Transverse colon (tissue), 4 donors: ENCODE measurements at regions not wholly inside any gene's neighbourhood (a gene's known extent, or its start where the extent isn't known, plus 50 kb on each side); places are given as distances from the start of the nearest gene placed in this dataset.
A peak's percentile ranks its signal among the peaks of the same experiment; 100 is the strongest.

ENCODE experiments used
- DNase-seq: peaks from one replicate; pipeline ENCODE4 v3.0.0-alpha.2; 2019
- H3K27ac ChIP-seq, 4 donors: fragments of 200-600 bp; sonication (generic); 2 replicates each; pipeline ENCODE4 v1.5.1; 2016 to 2018; ENCODE audit warnings: inconsistent platforms in 4 of 4
- H3K27me3 ChIP-seq: fragments of 200-600 bp; sonication (generic); 2 replicates; pipeline ENCODE4 v1.5.1; 2017; ENCODE audit warnings: inconsistent platforms
- H3K36me3 ChIP-seq, 4 donors: fragments of 200-600 bp; sonication (generic); 2 replicates each; pipeline ENCODE4 v1.5.1; 2017 to 2019; ENCODE audit warnings: inconsistent platforms in 4 of 4
- H3K4me1 ChIP-seq, 4 donors: fragments of 200-600 bp; sonication (generic); 2 replicates each; pipeline ENCODE4 v1.5.1; 2017 to 2020; ENCODE audit warnings: inconsistent platforms in 4 of 4
- H3K4me3 ChIP-seq, 4 donors: fragments of 200-600 bp; sonication (generic); 1 replicate in 1 of 4; 2 replicates in 3 of 4; pipeline versions ENCODE4 v1.5.1 to v1.6.1; 2017 to 2019; ENCODE audit warnings: inconsistent platforms in 4 of 4
- H3K9me3 ChIP-seq, 2 donors: fragments of 200-600 bp; sonication (generic); 2 replicates each; pipeline ENCODE4 v1.5.1; 2017 to 2019; ENCODE audit warnings: inconsistent platforms in 2 of 2
- CTCF ChIP-seq, 5 experiments: fragments of 200-600 bp in 3 of 5; fragments of 450-650 bp in 2 of 5; sonication (generic) in 3 of 5; IDR thresholded peaks; 1 replicate in 2 of 5; 2 replicates in 3 of 5; pipeline ENCODE4 v1.5.1; 2016 to 2017; ENCODE audit warnings: antibody characterized with exemption in 5 of 5, inconsistent platforms in 3 of 5, mild to moderate bottlenecking in 2 of 5, moderate library complexity in 1 of 5
- EP300 ChIP-seq: sonication (generic); formaldehyde crosslinking; IDR thresholded peaks from one replicate; pipeline ENCODE4 v1.6.1; 2017; ENCODE audit warnings: antibody characterized with exemption, low read depth
- POLR2A ChIP-seq: fragments of 450-650 bp; IDR thresholded peaks from one replicate; pipeline ENCODE4 v1.6.1; 2016; ENCODE audit warnings: antibody characterized with exemption, mild to moderate bottlenecking, moderate library complexity
- POLR2AphosphoS5 ChIP-seq, 3 donors: sonication (generic); formaldehyde crosslinking; IDR thresholded peaks; one replicate each; pipeline ENCODE4 v1.6.1; 2016; ENCODE audit warnings: antibody characterized with exemption in 3 of 3
- WGBS, 2 donors: methylation state at CpG; one replicate each; pipeline ENCODE4 v1.1.5; 2018; ENCODE audit warnings: low coverage in 1 of 2; 5-methylcytosine and 5-hydroxymethylcytosine counted together
- in situ Hi-C, 4 donors: fragments of 200-750 bp; cut with MboI; loops; one replicate each; pipeline versions ENCODE4 v1.15.0 to v1.15.1; 2017; ENCODE audit warnings: low sequenced_read_pairs in 3 of 4, low pct_ligation_motif_present in 1 of 4, low pct_unique_long_range_greater_than_20kb in 1 of 4
- intact Hi-C: fragments of 100-400 bp; cut with DNase I; formaldehyde crosslinking; loops from one replicate; pipeline ENCODE4 v1.15.1; 2023; ENCODE audit warnings: low total_unique reads

GRCh38 chr11:122219791-122220190, 103.8 kb upstream of the BLID start:
- TF ChIP-seq POLR2A (no peak), POLR2AphosphoS5 (IDR thresholded peaks at IDR 0.05) (no peak), CTCF (IDR thresholded peaks at IDR 0.05) (no peak), EP300 (no peak)

GRCh38 chr11:122215244-122215992, 99.4 kb upstream of the BLID start:
- TF ChIP-seq POLR2A (no peak), POLR2AphosphoS5 (IDR thresholded peaks at IDR 0.05) (no peak), CTCF (IDR thresholded peaks at IDR 0.05) (peak; percentile 65 to 86 (median 80)), EP300 (no peak)
- H3K4me1 ChIP-seq, result peaks cover 0 to 14% (median 3%) of the 10 kb centered on the region in 4 donors
- H3K27me3 ChIP-seq, result no peaks in the 10 kb centered on the region
- WGBS, 2 donors, result 33 to 67% methylated on average over 4 to 11 of the region's 11 CpGs
- H3K36me3 ChIP-seq, result no peaks in the 10 kb centered on the region
- H3K27ac ChIP-seq, result peak overlapping the region in 1 of 4 donors; percentile 23
- no peaks in the 10 kb centered on the region for H3K9me3 ChIP-seq
- peak; percentile 48 for DNase-seq
- in situ Hi-C loops (loop anchor here (5.0 to 25.0 kb wide), 5 partner anchors 287 to 561 kb away; no protein-coding TSS in a partner anchor), intact Hi-C loops (loop anchor here (2.0 kb wide), 1 partner anchor 289 kb away; no protein-coding TSS in a partner anchor)
- no peak overlapping the region for H3K4me3 ChIP-seq

More at GRCh38 chr11:122219791-122220190, 103.8 kb upstream of the BLID start:
- Histone ChIP-seq H3K27ac (no peak overlapping the region), H3K4me3 (no peak overlapping the region), H3K4me1 (peaks cover 0 to 10% (median 3%) of the 10 kb centered on the region in 4 donors), H3K36me3 (no peaks in the 10 kb centered on the region), H3K27me3 (no peaks in the 10 kb centered on the region), H3K9me3 (no peaks in the 10 kb centered on the region)
- DNase-seq, result no peak
- intact Hi-C loops, result no loop called here
- in situ Hi-C loops, result loop anchor here (5.0 to 25.0 kb wide), 5 partner anchors 283 to 565 kb away; no protein-coding TSS in a partner anchor
- 63 to 76% methylated on average over 3 of the region's 3 CpGs for WGBS, 2 donors

- no peaks in the 10 kb centered on the region for H3K27me3 ChIP-seq
- H3K4me3 ChIP-seq, result no peak overlapping the region
- H3K9me3 ChIP-seq, result no peaks in the 10 kb centered on the region
- no peaks in the 10 kb centered on the region for H3K36me3 ChIP-seq
- 77 to 95% methylated on average over 2 of the region's 2 CpGs for whole genome bisulfite sequencing, 2 donors
- in situ Hi-C loops (loop anchor here in 3 of 4 donors (10.0 to 25.0 kb wide), 4 partner anchors 290 to 560 kb away; no protein-coding TSS in a partner anchor), intact Hi-C loops (loop anchor here (2.0 kb wide), 1 partner anchor 290 kb away; no protein-coding TSS in a partner anchor)
- no peak for TF ChIP-seq EP300
- TF ChIP-seq POLR2AphosphoS5 (IDR thresholded peaks at IDR 0.05), result no peak
- no peak for TF ChIP-seq POLR2A
- TF ChIP-seq CTCF (IDR thresholded peaks at IDR 0.05), result no peak
- peaks cover 0 to 19% (median 3%) of the 10 kb centered on the region in 4 donors for H3K4me1 ChIP-seq
- H3K27ac ChIP-seq, result no peak overlapping the region
- DNase-seq, result no peak
Measured at GRCh38 chr11:122214567-122214966, 98.6 kb upstream of the BLID start.

- no peak for TF ChIP-seq EP300
- TF ChIP-seq POLR2A, result no peak
- no peak for TF ChIP-seq POLR2AphosphoS5 (IDR thresholded peaks at IDR 0.05)
- H3K9me3 ChIP-seq, result no peaks in the 10 kb centered on the region
- no peaks in the 10 kb centered on the region for H3K27me3 ChIP-seq
- in situ Hi-C loops (loop anchor here in 3 of 4 donors (10.0 to 25.0 kb wide), 4 partner anchors 291 to 559 kb away; no protein-coding TSS in a partner anchor), intact Hi-C loops (loop anchor here (2.0 kb wide), 1 partner anchor 291 kb away; no protein-coding TSS in a partner anchor)
- H3K36me3 ChIP-seq, result no peaks in the 10 kb centered on the region
- H3K4me3 ChIP-seq, result no peak overlapping the region
- no peak overlapping the region for H3K27ac ChIP-seq
- H3K4me1 ChIP-seq, result peaks cover 0 to 23% (median 3%) of the 10 kb centered on the region in 4 donors
- DNase-seq, result no peak
Measured at GRCh38 chr11:122214080-122214479, 98.1 kb upstream of the BLID start.
